ENCODE measurements at regions not wholly inside any gene's neighbourhood (a gene's known extent, or its start where the extent isn't known, plus 50 kb on each side); places are given as distances from the start of the nearest gene placed in this dataset.

- no peak for TF ChIP-seq RFX5 (IDR thresholded peaks at IDR 0.05; ENCODE audit: low read depth, low read length)
Observed at GRCh38 chr2:19525313-19525712, 166.9 kb upstream of the OSR1 start (continued).

GRCh38 chr2:19519045-19519444 lies 160.6 kb upstream of the OSR1 start:
- ChIA-PET RAD21 (ENCODE audit: unreplicated experiment) (no interaction called here), CTCF (no interaction called here), POLR2A (no interaction called here), SMC1A (ENCODE audit: uncharacterized antibody, unreplicated experiment) (interaction anchor here (1.1 kb wide), 1 partner anchor 21 kb away, joined by 3 read pairs; no protein-coding TSS in a partner anchor)
- 2% methylated on average over 2 of the region's 2 CpGs for WGBS (ENCODE audit: insufficient coverage, insufficient replicate concordance, low lambda C conversion rate, missing lambda C conversion rate)
- Histone ChIP-seq H3K27ac (ENCODE audit: control insufficient read depth, insufficient read depth) (no peak overlapping the region), H3K79me2 (ENCODE audit: control insufficient read depth, insufficient read depth, low read length) (no peaks in the 10 kb centered on the region), H3K4me3 (no peak overlapping the region), H3K9ac (ENCODE audit: control insufficient read depth, insufficient read depth, low read length) (no peak overlapping the region), H3K9me3 (replicated peaks; ENCODE audit: control insufficient read depth, insufficient read depth, low read length) (no peaks in the 10 kb centered on the region), H3K4me2 (ENCODE audit: control insufficient read depth, insufficient read depth) (no peak overlapping the region), H3K36me3 (ENCODE audit: control insufficient read depth in 2 of 2, insufficient read depth in 2 of 2, low read length in 1 of 2) (no peaks in the 10 kb centered on the region), H3K27me3 (replicated peaks in 1 of 2; ENCODE audit: control insufficient read depth in 2 of 2, insufficient read depth in 2 of 2, low read length in 1 of 2) (no peaks in the 10 kb centered on the region), H4K20me1 (ENCODE audit: control insufficient read depth, insufficient read depth) (no peaks in the 10 kb centered on the region), H2AFZ (ENCODE audit: control insufficient read depth, low read depth, low read length) (no peak overlapping the region), H3K4me1 (ENCODE audit: control insufficient read depth, insufficient read depth, low read length) (no peaks in the 10 kb centered on the region)
- TF ChIP-seq FOXM1 (IDR thresholded peaks at IDR 0.05; ENCODE audit: low read depth, low read length) (no peak), RFX5 (IDR thresholded peaks at IDR 0.05; ENCODE audit: low read depth, low read length) (no peak), REST (IDR thresholded peaks at IDR 0.05; ENCODE audit: low read depth, low read length) (no peak), ZBTB11 (CRISPR knock-in tag; IDR thresholded peaks at IDR 0.05) (no peak), POLR2AphosphoS2 (IDR thresholded peaks at IDR 0.05; ENCODE audit: low read depth, low read length) (no peak)
- DNase-seq (ENCODE audit: low read depth, low spot score) (no peak), ATAC-seq (no peak), FAIRE-seq (peak; percentile 44)
- in situ Hi-C loops (cut with MboI) (no loop called here), intact Hi-C loops (cut with micrococcal nuclease; ENCODE audit: unreplicated experiment) (no loop called here)
- no TSS peak for BruUV-seq (replicated peaks)

Measured in GM12878 (cell line).